Mammary epithelial cell (primary cell): ENCODE measurements at regions not wholly inside any gene's neighbourhood (a gene's known extent, or its start where the extent isn't known, plus 50 kb on each side); places are given as distances from the start of the nearest gene placed in this dataset.

Experiments
- CTCF ChIP-seq, 2 donors: IDR thresholded peaks in 1 of 2; conservative IDR thresholded peaks in 1 of 2; 2 replicates each; pipeline ENCODE4 v1.5.1; 2011 to 2012; ENCODE audit warnings: inconsistent platforms in 2 of 2, low read length in 2 of 2, mild to moderate bottlenecking in 2 of 2, control low read depth in 1 of 2, low read depth in 1 of 2; ENCODE audit not compliant: insufficient read depth in 1 of 2; ENCODE audit errors: extremely low read depth in 1 of 2
- EZH2 ChIP-seq: IDR thresholded peaks from 2 replicates; pipeline ENCODE4 v1.6.1; 2012; ENCODE audit warnings: low read length, inconsistent platforms, borderline replicate concordance

DNA sequence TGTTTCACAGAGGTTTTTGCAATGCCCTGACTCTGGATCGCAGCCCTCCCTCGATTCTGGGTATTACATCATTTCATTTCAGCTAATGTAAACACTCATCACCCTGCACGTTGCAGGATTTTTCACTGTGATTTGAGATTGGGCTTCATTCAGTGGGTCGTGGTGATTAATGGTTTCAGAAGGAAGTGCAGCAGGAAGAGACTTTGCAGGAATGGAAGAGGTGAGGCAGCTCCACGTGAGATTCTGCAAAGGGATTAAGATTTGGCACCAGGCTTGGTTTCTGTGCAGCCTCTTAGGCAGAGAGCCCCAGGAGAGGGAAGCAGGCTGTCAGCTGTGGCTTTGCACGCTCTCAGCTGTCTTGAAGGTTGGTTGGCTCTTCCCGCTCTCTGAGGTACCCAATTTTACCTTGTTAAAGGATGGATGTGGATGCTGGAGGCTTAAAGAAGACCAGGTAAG is 95.2 kb downstream of the PLCE1 start:
- TF ChIP-seq CTCF (conservative IDR thresholded peaks at IDR 0.05 in 1 of 2, IDR thresholded peaks at IDR 0.05 in 1 of 2; ENCODE audit: extremely low read depth in 1 of 2, insufficient read depth in 1 of 2, low read depth in 1 of 2, low read length in 2 of 2) (no peak), EZH2 (no peak)
